Endothelial cell of umbilical vein (primary cell): ENCODE measurements at regions not wholly inside any gene's neighbourhood (a gene's known extent, or its start where the extent isn't known, plus 50 kb on each side); places are given as distances from the start of the nearest gene placed in this dataset.

Experiments
- BruUV-seq: library from RNA; stranded (reverse); fragments of 400-500 nt; replicated peaks from 2 replicates; lab custom pipeline; 2021; lab: Mats Ljungman, UMichigan
- CTCF ChIA-PET: fragments of 300-600, 350-600 bp; sonication (Branson Sonifier 250); formaldehyde crosslinking; loops from one replicate; lab custom pipeline; 2021; ENCODE audit warnings: antibody characterized with exemption, inconsistent platforms; lab: Charles Lee
- POLR2A ChIA-PET: fragments of 300-600, 350-600 bp; sonication (Branson Sonifier 250); formaldehyde crosslinking; loops from one replicate; lab custom pipeline; 2021; ENCODE audit warnings: antibody characterized with exemption, inconsistent platforms; lab: Charles Lee
- DNase-seq: peaks from one replicate; pipeline ENCODE4 v3.0.0-alpha.2; 2011; ENCODE audit warnings: low read depth, low spot score
- FAIRE-seq: peaks from 2 replicates; lab custom pipeline; 2011; peaks lifted over from hg19 to GRCh38; lab: Jason Lieb, UNC
- H2AFZ ChIP-seq: 2 replicates; pipeline ENCODE4 v1.6.0; 2012; ENCODE audit warnings: low read depth, low read length, control low read depth, inconsistent platforms
- H3K27ac ChIP-seq: 2 replicates; pipeline ENCODE4 v1.5.1; 2011; ENCODE audit warnings: low read depth, mild to moderate bottlenecking, control low read depth, low read length, moderate library complexity; ENCODE audit not compliant: insufficient read depth
- H3K27me3 ChIP-seq, 2 experiments: 2 replicates each; pipeline versions ENCODE4 v1.6.0 to v1.6.1; 2011; ENCODE audit warnings: low read length in 2 of 2, mixed read lengths in 1 of 2; ENCODE audit not compliant: control insufficient read depth in 2 of 2, insufficient read depth in 2 of 2
- H3K36me3 ChIP-seq, 2 experiments: 2 replicates in 1 of 2; 3 replicates in 1 of 2; pipeline ENCODE4 v1.5.1; 2011; ENCODE audit warnings: low read length in 2 of 2, mild to moderate bottlenecking in 1 of 2, moderate library complexity in 1 of 2; ENCODE audit not compliant: control insufficient read depth in 2 of 2, insufficient read depth in 2 of 2; ENCODE audit errors: extremely low read depth in 1 of 2
- H3K4me1 ChIP-seq: 3 replicates; pipeline ENCODE4 v1.5.1; 2011; ENCODE audit warnings: mild to moderate bottlenecking, low read length; ENCODE audit not compliant: control insufficient read depth, insufficient read depth; ENCODE audit errors: extremely low read depth
- H3K4me2 ChIP-seq: 2 replicates; pipeline ENCODE4 v1.6.1; 2011; ENCODE audit warnings: low read length, control low read depth, mixed read lengths; ENCODE audit not compliant: insufficient read depth
- H3K4me3 ChIP-seq, 3 experiments: fragments of 200-600 bp in 1 of 3; sonication (generic), shearing (Covaris generic) in 1 of 3; replicated peaks in 1 of 3; 2 replicates each; pipeline ENCODE4 v1.5.1; 2011 to 2016; ENCODE audit warnings: control low read depth in 3 of 3, low read length in 3 of 3, mild to moderate bottlenecking in 2 of 3, inconsistent platforms in 1 of 3, low read depth in 1 of 3, moderate library complexity in 1 of 3; ENCODE audit not compliant: insufficient read depth in 1 of 3
- H3K79me2 ChIP-seq: 2 replicates; pipeline ENCODE4 v1.6.0; 2012; ENCODE audit warnings: low read length, inconsistent platforms; ENCODE audit not compliant: control insufficient read depth, insufficient read depth
- H3K9ac ChIP-seq: replicated peaks from 2 replicates; pipeline ENCODE3; 2011; ENCODE audit warnings: low read length, control low read depth; ENCODE audit not compliant: insufficient read depth; ENCODE audit errors: extremely low read depth
- H3K9me1 ChIP-seq: replicated peaks from 3 replicates; pipeline ENCODE4 v1.6.0; 2011; ENCODE audit warnings: mild to moderate bottlenecking, low read length; ENCODE audit not compliant: control insufficient read depth, insufficient read depth; ENCODE audit errors: extremely low read depth
- H3K9me3 ChIP-seq: replicated peaks from 2 replicates; pipeline ENCODE4 v1.5.1; 2012; ENCODE audit warnings: low read length, inconsistent platforms; ENCODE audit not compliant: control insufficient read depth, insufficient read depth
- H4K20me1 ChIP-seq: replicated peaks from 2 replicates; pipeline ENCODE3; 2011; ENCODE audit warnings: mild to moderate bottlenecking, low read length; ENCODE audit not compliant: control insufficient read depth, insufficient read depth; ENCODE audit errors: extremely low read depth
- CTCF ChIP-seq, 2 donors: IDR thresholded peaks; 1 replicate in 1 of 2; 2 replicates in 1 of 2; pipeline ENCODE4 v1.5.1; 2011; ENCODE audit warnings: low read length in 2 of 2, mild to moderate bottlenecking in 2 of 2, moderate library complexity in 2 of 2, control low read depth in 1 of 2, inconsistent platforms in 1 of 2, low read depth in 1 of 2; ENCODE audit not compliant: insufficient read depth in 1 of 2; ENCODE audit errors: extremely low read depth in 1 of 2
- EZH2 ChIP-seq: IDR thresholded peaks from 2 replicates; pipeline ENCODE4 v1.6.1; 2012; ENCODE audit warnings: borderline replicate concordance, low read depth, mild to moderate bottlenecking, moderate library complexity, low read length, inconsistent platforms; ENCODE audit not compliant: severe bottlenecking
- FOS ChIP-seq: IDR thresholded peaks from 2 replicates; pipeline ENCODE4 v1.6.1; 2011; ENCODE audit warnings: mild to moderate bottlenecking, low read length, moderate library complexity, borderline replicate concordance; ENCODE audit not compliant: insufficient read depth
- GATA2 ChIP-seq: IDR thresholded peaks from 2 replicates; pipeline ENCODE4 v1.7.0; 2011; ENCODE audit warnings: low read depth, mild to moderate bottlenecking, moderate library complexity, mixed read lengths, low read length; ENCODE audit not compliant: insufficient read length, insufficient read depth
- JUN ChIP-seq: IDR thresholded peaks from 2 replicates; pipeline ENCODE4 v1.6.1; 2011; ENCODE audit warnings: borderline replicate concordance, low read depth; ENCODE audit not compliant: insufficient read length, insufficient read depth
- MAX ChIP-seq: IDR thresholded peaks from 2 replicates; pipeline ENCODE4 v1.6.1; 2011; ENCODE audit not compliant: insufficient read depth, insufficient read length
- MYC ChIP-seq: IDR thresholded peaks from one replicate; pipeline ENCODE4 v1.6.1; 2011; ENCODE audit warnings: mild to moderate bottlenecking, low read depth, low read length
- POLR2A ChIP-seq: IDR thresholded peaks from 2 replicates; pipeline ENCODE4 v1.6.1; 2012; ENCODE audit warnings: low read depth, mild to moderate bottlenecking, control low read depth, low read length
- POLR2AphosphoS5 ChIP-seq: IDR thresholded peaks from 2 replicates; pipeline ENCODE4 v1.6.1; 2012; ENCODE audit warnings: low read depth, mild to moderate bottlenecking, control low read depth, low read length, moderate library complexity; ENCODE audit not compliant: insufficient read depth
- dilution Hi-C: fragments of 300-500 bp; cut with MboI; formaldehyde crosslinking; loops from one replicate; pipeline ENCODE4 v1.15.0; 2019; ENCODE audit warnings: low sequenced_read_pairs; ENCODE audit not compliant: extremely low pct_ligation_motif_present
- intact Hi-C: fragments of 100-400 bp; cut with micrococcal nuclease; formaldehyde crosslinking; loops from one replicate; pipeline ENCODE4 v1.10.0; 2022

GRCh38 chr11:100498780-100499179 lies 188.3 kb upstream of the ARHGAP42 start:
- Histone ChIP-seq H2AFZ (no peak overlapping the region), H3K9me3 (no peaks in the 10 kb centered on the region), H3K9me1 (no peaks in the 10 kb centered on the region), H3K4me2 (no peak overlapping the region), H3K9ac (no peak overlapping the region), H3K4me1 (no peaks in the 10 kb centered on the region), H4K20me1 (no peaks in the 10 kb centered on the region), H3K27me3 (no peaks in the 10 kb centered on the region), H3K36me3 (no peaks in the 10 kb centered on the region), H3K79me2 (no peaks in the 10 kb centered on the region), H3K4me3 (no peak overlapping the region), H3K27ac (no peak overlapping the region)
- intact Hi-C loops: no loop called here
- DNase-seq (no peak), FAIRE-seq (no peak)
- CTCF ChIA-PET: no interaction called here
- no peak for TF ChIP-seq JUN
- no peak for TF ChIP-seq MYC
- TF ChIP-seq MAX: no peak
- TF ChIP-seq POLR2AphosphoS5: no peak
- no peak for TF ChIP-seq EZH2
- no peak for TF ChIP-seq FOS
- TF ChIP-seq POLR2A: no peak
- no peak for TF ChIP-seq GATA2
- no peak for TF ChIP-seq CTCF (IDR thresholded peaks at IDR 0.05; ENCODE audit: extremely low read depth in 1 of 2, insufficient read depth in 1 of 2, low read depth in 1 of 2, low read length in 2 of 2)
- dilution Hi-C loops: no loop called here
- BruUV-seq: no TSS peak
- POLR2A ChIA-PET: no interaction called here
